Loucy (cell line): ENCODE measurements at regions not wholly inside any gene's neighbourhood (a gene's known extent, or its start where the extent isn't known, plus 50 kb on each side); places are given as distances from the start of the nearest gene placed in this dataset.

Source experiments
- H2AFZ ChIP-seq: fragments of 200-600 bp; sonication (generic); 2 replicates; pipeline ENCODE4 v1.6.0; 2016; ENCODE audit warnings: antibody characterized with exemption, mild to moderate bottlenecking, low read length, moderate library complexity
- H3F3A ChIP-seq: fragments of 200-600 bp; 2 replicates; pipeline ENCODE4 v1.6.0; 2016; ENCODE audit warnings: antibody characterized with exemption, low read depth, mild to moderate bottlenecking
- H3K27me3 ChIP-seq: fragments of 200-600 bp; sonication (generic); 2 replicates; pipeline ENCODE4 v1.6.1; 2014; ENCODE audit warnings: low read length, mild to moderate bottlenecking; ENCODE audit not compliant: insufficient read depth, poor library complexity, severe bottlenecking
- H3K36me3 ChIP-seq: fragments of 200-600 bp; sonication (generic); 2 replicates; pipeline ENCODE4 v1.6.1; 2016; ENCODE audit warnings: low read length; ENCODE audit not compliant: insufficient read depth
- H3K4me1 ChIP-seq: fragments of 200-600 bp; sonication (generic); 2 replicates; pipeline ENCODE4 v1.5.1; 2014; ENCODE audit warnings: low read length, mild to moderate bottlenecking; ENCODE audit not compliant: insufficient read depth, poor library complexity, severe bottlenecking
- H3K4me2 ChIP-seq: fragments of 200-600 bp; sonication (generic); 2 replicates; pipeline ENCODE4 v1.6.0; 2014; ENCODE audit warnings: antibody characterized with exemption, low read length, low read depth, mild to moderate bottlenecking; ENCODE audit not compliant: poor library complexity, severe bottlenecking
- H3K4me3 ChIP-seq: fragments of 200-600 bp; sonication (generic); 2 replicates; pipeline ENCODE4 v1.5.1; 2014; ENCODE audit warnings: low read length, mild to moderate bottlenecking, mixed read lengths; ENCODE audit not compliant: poor library complexity, severe bottlenecking
- H3K79me2 ChIP-seq: fragments of 200-600 bp; sonication (generic); 2 replicates; pipeline ENCODE4 v1.6.1; 2014; ENCODE audit warnings: low read length; ENCODE audit not compliant: insufficient read depth
- H3K9ac ChIP-seq: fragments of 200-600 bp; sonication (generic); 2 replicates; pipeline ENCODE4 v1.6.0; 2014; ENCODE audit warnings: mild to moderate bottlenecking, low read depth, low read length, moderate library complexity; ENCODE audit not compliant: poor library complexity, severe bottlenecking
- H3K9me2 ChIP-seq: fragments of 200-600 bp; sonication (generic); replicated peaks from 2 replicates; pipeline ENCODE4 v1.6.1; 2016; ENCODE audit warnings: low read depth, low read length, mixed read lengths
- H3K9me3 ChIP-seq: fragments of 200-600 bp; sonication (generic); 2 replicates; pipeline ENCODE4 v1.6.1; 2014; ENCODE audit warnings: mild to moderate bottlenecking, antibody characterized with exemption, low read length, low read depth; ENCODE audit not compliant: insufficient read depth
- H4K20me1 ChIP-seq: fragments of 200-600 bp; sonication (generic); 2 replicates; pipeline ENCODE4 v1.6.0; 2014; ENCODE audit warnings: antibody characterized with exemption, low read length, mild to moderate bottlenecking; ENCODE audit not compliant: insufficient read depth, poor library complexity, severe bottlenecking
- EZH2phosphoT487 ChIP-seq: fragments of 200-600 bp; IDR thresholded peaks from 2 replicates; pipeline ENCODE4 v1.6.1; 2018; ENCODE audit warnings: antibody characterized with exemption, mild to moderate bottlenecking, moderate library complexity, borderline replicate concordance
- TF ChIP-seq, protein P1 (sequence below): fragments of 200-600 bp; sonication (generic); conservative IDR thresholded peaks from 2 replicates; pipeline ENCODE4 v1.5.1; 2014; ENCODE audit warnings: mild to moderate bottlenecking, antibody characterized with exemption, low read length

DNA sequence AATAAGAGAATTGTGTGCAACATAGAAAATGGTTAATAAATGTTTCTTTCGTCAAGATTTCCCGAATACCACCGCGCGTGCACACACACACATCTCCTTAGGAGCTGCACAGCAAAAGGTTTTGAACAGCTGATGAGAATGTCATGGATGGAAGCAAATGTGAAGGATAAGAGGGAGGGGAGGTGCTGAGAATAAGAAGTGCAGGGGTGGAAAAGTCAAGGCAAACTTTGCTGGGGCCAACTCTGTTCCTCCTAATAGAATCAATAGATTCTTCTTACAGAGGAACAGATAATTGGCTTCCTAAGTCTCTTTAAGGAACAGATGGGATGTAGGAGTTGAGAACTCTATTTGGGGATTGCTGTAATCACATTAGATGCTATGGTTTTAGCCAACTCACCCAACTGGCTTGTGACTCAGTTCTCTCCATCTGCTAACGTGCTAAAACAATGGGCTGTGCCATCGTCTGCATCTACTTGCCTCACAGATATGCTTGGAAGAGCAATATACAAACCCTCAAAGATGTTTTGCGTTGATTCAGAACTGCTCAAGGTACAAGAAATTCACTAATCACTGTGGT is 408.2 kb upstream of the CELF2 start:
- H3F3A ChIP-seq = no peaks in the 10 kb centered on the region
- no peaks in the 10 kb centered on the region for H3K36me3 ChIP-seq
- no peak overlapping the region for H3K4me2 ChIP-seq
- H3K4me1 ChIP-seq = no peaks in the 10 kb centered on the region
- H3K9me2 ChIP-seq = no peaks in the 10 kb centered on the region
- no peak overlapping the region for H3K4me3 ChIP-seq
- H3K9ac ChIP-seq = no peak overlapping the region
- H3K27me3 ChIP-seq = no peaks in the 10 kb centered on the region
- H3K79me2 ChIP-seq = no peaks in the 10 kb centered on the region
- H4K20me1 ChIP-seq = no peaks in the 10 kb centered on the region
- no peak overlapping the region for H2AFZ ChIP-seq
- TF ChIP-seq, protein P1, sequence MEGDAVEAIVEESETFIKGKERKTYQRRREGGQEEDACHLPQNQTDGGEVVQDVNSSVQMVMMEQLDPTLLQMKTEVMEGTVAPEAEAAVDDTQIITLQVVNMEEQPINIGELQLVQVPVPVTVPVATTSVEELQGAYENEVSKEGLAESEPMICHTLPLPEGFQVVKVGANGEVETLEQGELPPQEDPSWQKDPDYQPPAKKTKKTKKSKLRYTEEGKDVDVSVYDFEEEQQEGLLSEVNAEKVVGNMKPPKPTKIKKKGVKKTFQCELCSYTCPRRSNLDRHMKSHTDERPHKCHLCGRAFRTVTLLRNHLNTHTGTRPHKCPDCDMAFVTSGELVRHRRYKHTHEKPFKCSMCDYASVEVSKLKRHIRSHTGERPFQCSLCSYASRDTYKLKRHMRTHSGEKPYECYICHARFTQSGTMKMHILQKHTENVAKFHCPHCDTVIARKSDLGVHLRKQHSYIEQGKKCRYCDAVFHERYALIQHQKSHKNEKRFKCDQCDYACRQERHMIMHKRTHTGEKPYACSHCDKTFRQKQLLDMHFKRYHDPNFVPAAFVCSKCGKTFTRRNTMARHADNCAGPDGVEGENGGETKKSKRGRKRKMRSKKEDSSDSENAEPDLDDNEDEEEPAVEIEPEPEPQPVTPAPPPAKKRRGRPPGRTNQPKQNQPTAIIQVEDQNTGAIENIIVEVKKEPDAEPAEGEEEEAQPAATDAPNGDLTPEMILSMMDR = no peak
- no peak for TF ChIP-seq EZH2phosphoT487
- no peaks in the 10 kb centered on the region for H3K9me3 ChIP-seq

DNA sequence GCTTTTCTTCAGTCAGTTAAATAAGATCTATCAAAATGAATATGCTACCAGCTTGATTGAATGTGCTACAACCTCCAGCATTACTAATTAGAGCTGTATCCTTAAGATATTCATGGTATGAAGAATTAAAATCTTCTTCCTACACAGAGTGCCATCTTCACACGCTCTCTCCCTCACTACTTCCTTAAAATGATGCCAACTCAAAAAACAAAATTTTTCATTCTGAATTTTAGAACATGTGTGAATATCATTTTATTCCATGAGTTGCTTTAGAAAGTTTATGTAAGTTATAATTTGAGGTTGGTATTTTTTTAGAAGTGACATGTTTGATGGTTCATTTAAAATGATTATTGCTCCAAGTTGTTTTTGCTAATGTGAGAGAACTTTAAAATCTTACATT is 407.5 kb upstream of the CELF2 start:
- Histone ChIP-seq H3K9me2 (no peaks in the 10 kb centered on the region), H4K20me1 (no peaks in the 10 kb centered on the region), H3K27me3 (no peaks in the 10 kb centered on the region), H3K4me2 (no peak overlapping the region), H3F3A (no peaks in the 10 kb centered on the region), H3K4me3 (no peak overlapping the region), H3K9ac (no peak overlapping the region), H3K9me3 (no peaks in the 10 kb centered on the region; the same call in 1 of the 2 replicates), H3K79me2 (no peaks in the 10 kb centered on the region), H3K36me3 (no peaks in the 10 kb centered on the region), H2AFZ (no peak overlapping the region), H3K4me1 (no peaks in the 10 kb centered on the region)
- TF ChIP-seq EZH2phosphoT487 = no peak
- TF ChIP-seq, protein P1 = no peak

DNA sequence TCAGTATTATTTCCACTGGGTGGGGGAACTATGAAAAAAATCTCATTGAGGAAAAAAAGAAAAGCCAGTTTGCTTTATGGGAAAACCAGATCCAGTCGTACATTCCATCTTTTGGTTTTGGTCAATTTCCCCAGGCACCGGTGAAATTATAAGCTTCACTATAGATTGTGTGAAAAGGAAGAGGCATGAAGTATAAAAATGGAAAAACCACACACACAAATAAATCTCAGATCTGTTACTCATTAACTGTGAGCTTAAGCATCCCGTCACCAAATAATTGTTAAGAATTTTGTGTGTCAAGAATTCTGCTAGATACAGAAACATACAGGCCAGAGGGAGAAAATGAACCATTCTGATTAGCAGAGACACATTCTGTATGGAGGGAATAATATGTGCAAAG is 405.5 kb upstream of the CELF2 start:
- Histone ChIP-seq H3K4me2 (no peak overlapping the region), H3K79me2 (no peaks in the 10 kb centered on the region), H2AFZ (no peak overlapping the region), H3F3A (no peaks in the 10 kb centered on the region), H3K27me3 (no peaks in the 10 kb centered on the region), H3K4me1 (no peaks in the 10 kb centered on the region), H3K9me2 (no peaks in the 10 kb centered on the region), H3K9me3 (no peaks in the 10 kb centered on the region; the same call in 1 of the 2 replicates), H3K4me3 (no peak overlapping the region), H3K36me3 (no peaks in the 10 kb centered on the region), H4K20me1 (no peaks in the 10 kb centered on the region), H3K9ac (no peak overlapping the region)
- TF ChIP-seq, protein P1 = no peak
- TF ChIP-seq EZH2phosphoT487 = no peak
